Adrenal gland (tissue), 9 donors: ENCODE measurements at regions not wholly inside any gene's neighbourhood (a gene's known extent, or its start where the extent isn't known, plus 50 kb on each side); places are given as distances from the start of the nearest gene placed in this dataset.

Source experiments
- DNase-seq, 7 donors: peaks; one replicate each; pipeline ENCODE4 v3.0.0-alpha.2; 2019 to 2020
- H3K27ac ChIP-seq, 5 donors: fragments of 200-600 bp; sonication (generic) in 4 of 5; 1 replicate in 3 of 5; 2 replicates in 2 of 5; pipeline versions ENCODE4 v1.5.1 to v1.8.0; 2016 to 2020; ENCODE audit warnings: mild to moderate bottlenecking in 1 of 5
- H3K27me3 ChIP-seq: fragments of 200-600 bp; 2 replicates; pipeline ENCODE4 v1.8.0; 2021
- H3K36me3 ChIP-seq, 2 donors: fragments of 200-600 bp; replicated peaks in 1 of 2; 1 replicate in 1 of 2; 2 replicates in 1 of 2; pipeline versions ENCODE4 v1.5.1 to v1.8.0; 2018 to 2022
- H3K4me1 ChIP-seq, 2 donors: fragments of 200-600 bp; replicated peaks in 1 of 2; 1 replicate in 1 of 2; 2 replicates in 1 of 2; pipeline versions ENCODE4 v1.5.1 to v1.8.0; 2018 to 2021
- H3K4me3 ChIP-seq, 4 donors: fragments of 200-600 bp; sonication (generic) in 3 of 4; one replicate each; pipeline ENCODE4 v1.5.1; 2016 to 2018
- H3K9me3 ChIP-seq, 3 donors: fragments of 200-600 bp; sonication (generic) in 1 of 3; replicated peaks in 1 of 3; 1 replicate in 2 of 3; 2 replicates in 1 of 3; pipeline versions ENCODE4 v1.5.1 to v1.8.0; 2016 to 2021
- CTCF ChIP-seq, 6 experiments: fragments of 450-650 bp in 4 of 6; fragments of 200-600 bp in 2 of 6; sonication (generic) in 1 of 6; IDR thresholded peaks; 1 replicate in 5 of 6; 2 replicates in 1 of 6; pipeline versions ENCODE4 v1.5.1 to v1.8.0; 2016 to 2021; ENCODE audit warnings: antibody characterized with exemption in 6 of 6, mild to moderate bottlenecking in 2 of 6, moderate library complexity in 1 of 6
- POLR2A ChIP-seq, 2 donors: fragments of 450-650 bp; IDR thresholded peaks; one replicate each; pipeline ENCODE4 v1.6.1; 2017; ENCODE audit warnings: antibody characterized with exemption in 2 of 2, mild to moderate bottlenecking in 2 of 2, moderate library complexity in 1 of 2
- WGBS, 4 donors: extraction: QIAGEN DNeasy Blood & Tissue Kit in 2 of 4; methylation state at CpG; one replicate each; pipeline versions ENCODE4 v1.1.5 to v1.1.7; 2013 to 2017; 5-methylcytosine and 5-hydroxymethylcytosine counted together
- intact Hi-C, 2 donors: fragments of 100-400 bp; cut with DNase I; formaldehyde crosslinking; loops; one replicate each; pipeline versions ENCODE4 v1.14.1 to v1.15.0; 2022 to 2023
- donor health status: healthy with polysubstance abuse.
- donor health status: Bipolar disorder and iron deficiency.
- donor health status: DM: yes; HTN: yes; CAD: no.
- donor health status: DM: no; HTN: no; CAD: no.
- donor health status: DM: no; HTN: no; CAD: no.

- WGBS, 4 donors: 30 to 49% (median 39%) methylated on average over 1 of the region's 1 CpG
- Histone ChIP-seq H3K27me3 (no peaks in the 10 kb centered on the region), H3K4me3 (no peak overlapping the region), H3K36me3 (no peaks in the 10 kb centered on the region), H3K9me3 (no peaks in the 10 kb centered on the region), H3K4me1 (no peaks in the 10 kb centered on the region), H3K27ac (no peak overlapping the region)
- DNase-seq: no peak
- TF ChIP-seq CTCF (IDR thresholded peaks at IDR 0.05): no peak
- TF ChIP-seq POLR2A (IDR thresholded peaks at IDR 0.05): no peak
- intact Hi-C loops: no loop called here
These were observed 157.2 kb upstream of the CDH18 start for GRCh38 chr5:20145240-20145639.

- Histone ChIP-seq H3K27me3 (no peaks in the 10 kb centered on the region), H3K36me3 (no peaks in the 10 kb centered on the region), H3K27ac (no peak overlapping the region), H3K9me3 (no peaks in the 10 kb centered on the region), H3K4me1 (no peaks in the 10 kb centered on the region), H3K4me3 (no peak overlapping the region)
- TF ChIP-seq CTCF (IDR thresholded peaks at IDR 0.05) (no peak), POLR2A (IDR thresholded peaks at IDR 0.05) (no peak)
- intact Hi-C loops: no loop called here
- no peak for DNase-seq
- WGBS, 4 donors: 54 to 71% (median 62%) methylated on average over 3 of the region's 3 CpGs
These were observed 141.5 kb upstream of the CDH18 start for GRCh38 chr5:20129501-20129900.

- no peak for DNase-seq
- no peaks in the 10 kb centered on the region for H3K4me1 ChIP-seq
- intact Hi-C loops: no loop called here
- H3K4me3 ChIP-seq: no peak overlapping the region
- no peaks in the 10 kb centered on the region for H3K27me3 ChIP-seq
- 83 to 90% (median 86%) methylated on average over 1 of the region's 1 CpG for WGBS, 4 donors
- no peaks in the 10 kb centered on the region for H3K36me3 ChIP-seq
- H3K27ac ChIP-seq: no peak overlapping the region
- no peak for TF ChIP-seq POLR2A (IDR thresholded peaks at IDR 0.05)
- TF ChIP-seq CTCF (IDR thresholded peaks at IDR 0.05): no peak
- no peaks in the 10 kb centered on the region for H3K9me3 ChIP-seq
These were observed 140.3 kb upstream of the CDH18 start for GRCh38 chr5:20128343-20128742.

- H3K27me3 ChIP-seq: no peaks in the 10 kb centered on the region
- 53 to 65% (median 57%) methylated on average over 1 of the region's 1 CpG for WGBS, 4 donors
- TF ChIP-seq CTCF (IDR thresholded peaks at IDR 0.05) (no peak), POLR2A (IDR thresholded peaks at IDR 0.05) (no peak)
These were observed 126.5 kb upstream of the CDH18 start for GRCh38 chr5:20114526-20114925.

More at GRCh38 chr5:20114526-20114925, 126.5 kb upstream of the CDH18 start:
- no peaks in the 10 kb centered on the region for H3K4me1 ChIP-seq
- no peak for DNase-seq
- intact Hi-C loops: no loop called here
- no peak overlapping the region for H3K4me3 ChIP-seq
- H3K27ac ChIP-seq: no peak overlapping the region
- H3K9me3 ChIP-seq: peaks cover 0 to 8% (median 0%) of the 10 kb centered on the region in 3 donors
- no peaks in the 10 kb centered on the region for H3K36me3 ChIP-seq
